Hepatocyte (in vitro differentiated cells): ENCODE measurements at regions not wholly inside any gene's neighbourhood (a gene's known extent, or its start where the extent isn't known, plus 50 kb on each side); places are given as distances from the start of the nearest gene placed in this dataset.

Experiments
- DNase-seq: peaks from one replicate; pipeline ENCODE4 v3.0.0-alpha.2; 2016; ENCODE audit warnings: low spot score
- H2AFZ ChIP-seq: fragments of 200-600 bp; sonication (generic); 2 replicates; pipeline ENCODE4 v1.6.0; 2016; ENCODE audit warnings: antibody characterized with exemption, mild to moderate bottlenecking
- H3K27ac ChIP-seq: fragments of 200-600 bp; sonication (generic); 2 replicates; pipeline ENCODE4 v1.5.1; 2016; ENCODE audit warnings: mild to moderate bottlenecking
- H3K27me3 ChIP-seq: fragments of 200-600 bp; sonication (generic); 2 replicates; pipeline ENCODE4 v1.6.1; 2016
- H3K36me3 ChIP-seq: fragments of 200-600 bp; sonication (generic); replicated peaks from 2 replicates; pipeline ENCODE4 v1.5.1; 2016; ENCODE audit warnings: low read depth; ENCODE audit not compliant: insufficient read depth
- H3K4me1 ChIP-seq: fragments of 200-600 bp; sonication (generic); 2 replicates; pipeline ENCODE4 v1.5.1; 2016; ENCODE audit warnings: mild to moderate bottlenecking, moderate library complexity; ENCODE audit not compliant: insufficient read depth
- H3K4me2 ChIP-seq: fragments of 200-600 bp; sonication (generic); 2 replicates; pipeline ENCODE4 v1.6.0; 2016
- H3K4me3 ChIP-seq: fragments of 200-600 bp; sonication (generic); 2 replicates; pipeline ENCODE4 v1.5.1; 2016; ENCODE audit warnings: mild to moderate bottlenecking
- H3K79me2 ChIP-seq: fragments of 200-600 bp; sonication (generic); 2 replicates; pipeline ENCODE4 v1.6.0; 2017; ENCODE audit warnings: mild to moderate bottlenecking
- H3K9me2 ChIP-seq: fragments of 200-600 bp; sonication (generic); replicated peaks from 2 replicates; pipeline ENCODE4 v1.6.0; 2017; ENCODE audit warnings: mild to moderate bottlenecking; ENCODE audit not compliant: insufficient read depth
- H3K9me3 ChIP-seq: fragments of 200-600 bp; sonication (generic); 2 replicates; pipeline ENCODE4 v1.5.1; 2016; ENCODE audit warnings: low read depth, mild to moderate bottlenecking
- H4K20me1 ChIP-seq: fragments of 200-600 bp; sonication (generic); 2 replicates; pipeline ENCODE4 v1.6.0; 2016; ENCODE audit warnings: mild to moderate bottlenecking; ENCODE audit not compliant: insufficient read depth, poor library complexity, severe bottlenecking
- EZH2 ChIP-seq: fragments of 200-600 bp; sonication (generic); IDR thresholded peaks from 2 replicates; pipeline ENCODE4 v1.6.1; 2016; ENCODE audit warnings: antibody characterized with exemption, mild to moderate bottlenecking, borderline replicate concordance
- EZH2phosphoT487 ChIP-seq: fragments of 200-600 bp; sonication (generic); IDR thresholded peaks from one replicate; pipeline ENCODE4 v1.6.1; 2018; ENCODE audit warnings: antibody characterized with exemption, mild to moderate bottlenecking, low read depth, moderate library complexity; ENCODE audit not compliant: unreplicated experiment, severe bottlenecking
- WGBS: methylation state at CpG from one replicate; pipeline ENCODE4 v1.1.6; 2016; ENCODE audit warnings: low lambda C conversion rate; ENCODE audit errors: missing lambda C conversion rate; 5-methylcytosine and 5-hydroxymethylcytosine counted together
- TF ChIP-seq, protein P1 (sequence below): fragments of 200-600 bp; sonication (generic); IDR thresholded peaks from 2 replicates; pipeline ENCODE4 v1.5.1; 2016; ENCODE audit warnings: antibody characterized with exemption, mild to moderate bottlenecking; ENCODE audit not compliant: poor library complexity

DNA sequence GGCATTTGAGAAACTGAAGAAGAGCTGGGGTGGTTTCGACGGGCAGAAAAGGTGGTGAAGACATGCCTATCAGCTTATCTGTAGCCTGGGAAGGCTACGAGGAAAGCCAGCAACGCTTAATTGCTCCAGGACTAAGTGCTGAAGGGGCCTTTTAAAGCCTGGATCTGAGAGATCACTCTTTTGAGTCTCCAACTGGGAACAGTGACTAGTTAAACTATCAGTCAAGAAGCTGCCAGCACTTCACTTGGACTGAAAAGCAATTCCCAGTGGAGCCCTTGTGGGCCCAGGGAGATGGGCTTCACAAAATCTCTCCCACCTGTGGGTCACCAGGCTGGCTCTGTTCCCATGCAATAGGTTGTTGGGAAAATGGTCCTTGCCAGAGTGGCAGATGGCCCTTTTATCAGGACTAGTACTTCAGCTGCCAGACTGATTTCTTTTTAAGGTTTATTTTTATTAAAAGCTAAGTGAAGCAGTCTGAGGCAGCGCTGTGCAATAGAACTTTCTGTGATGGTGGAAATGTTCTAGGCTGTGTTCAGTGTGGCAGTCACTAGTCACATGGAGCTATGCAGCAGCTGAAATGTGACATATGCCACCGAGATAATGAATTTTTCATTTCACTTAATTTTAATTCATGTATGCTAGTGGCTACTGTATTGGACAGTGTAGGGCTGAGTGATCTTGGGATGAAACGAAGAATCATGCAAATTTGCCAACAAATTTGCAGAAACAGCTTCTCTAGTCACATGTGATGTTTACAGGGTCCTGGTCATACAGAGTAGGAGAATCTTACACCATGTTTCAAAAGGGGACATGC is 276.8 kb downstream of the PCNX1 start:
- no peak for DNase-seq
- Histone ChIP-seq H3K9me3 (no peaks in the 10 kb centered on the region), H2AFZ (no peak overlapping the region), H3K79me2 (no peaks in the 10 kb centered on the region), H4K20me1 (no peaks in the 10 kb centered on the region), H3K27me3 (no peaks in the 10 kb centered on the region), H3K9me2 (no peaks in the 10 kb centered on the region), H3K4me1 (peaks cover 15% of the 10 kb centered on the region), H3K4me2 (no peak overlapping the region), H3K4me3 (no peak overlapping the region), H3K36me3 (no peaks in the 10 kb centered on the region), H3K27ac (no peak overlapping the region)
- 63% methylated on average over 7 of the region's 7 CpGs for WGBS
- TF ChIP-seq EZH2: no peak
- TF ChIP-seq EZH2phosphoT487: no peak
- TF ChIP-seq, protein P1, sequence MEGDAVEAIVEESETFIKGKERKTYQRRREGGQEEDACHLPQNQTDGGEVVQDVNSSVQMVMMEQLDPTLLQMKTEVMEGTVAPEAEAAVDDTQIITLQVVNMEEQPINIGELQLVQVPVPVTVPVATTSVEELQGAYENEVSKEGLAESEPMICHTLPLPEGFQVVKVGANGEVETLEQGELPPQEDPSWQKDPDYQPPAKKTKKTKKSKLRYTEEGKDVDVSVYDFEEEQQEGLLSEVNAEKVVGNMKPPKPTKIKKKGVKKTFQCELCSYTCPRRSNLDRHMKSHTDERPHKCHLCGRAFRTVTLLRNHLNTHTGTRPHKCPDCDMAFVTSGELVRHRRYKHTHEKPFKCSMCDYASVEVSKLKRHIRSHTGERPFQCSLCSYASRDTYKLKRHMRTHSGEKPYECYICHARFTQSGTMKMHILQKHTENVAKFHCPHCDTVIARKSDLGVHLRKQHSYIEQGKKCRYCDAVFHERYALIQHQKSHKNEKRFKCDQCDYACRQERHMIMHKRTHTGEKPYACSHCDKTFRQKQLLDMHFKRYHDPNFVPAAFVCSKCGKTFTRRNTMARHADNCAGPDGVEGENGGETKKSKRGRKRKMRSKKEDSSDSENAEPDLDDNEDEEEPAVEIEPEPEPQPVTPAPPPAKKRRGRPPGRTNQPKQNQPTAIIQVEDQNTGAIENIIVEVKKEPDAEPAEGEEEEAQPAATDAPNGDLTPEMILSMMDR: no peak

DNA sequence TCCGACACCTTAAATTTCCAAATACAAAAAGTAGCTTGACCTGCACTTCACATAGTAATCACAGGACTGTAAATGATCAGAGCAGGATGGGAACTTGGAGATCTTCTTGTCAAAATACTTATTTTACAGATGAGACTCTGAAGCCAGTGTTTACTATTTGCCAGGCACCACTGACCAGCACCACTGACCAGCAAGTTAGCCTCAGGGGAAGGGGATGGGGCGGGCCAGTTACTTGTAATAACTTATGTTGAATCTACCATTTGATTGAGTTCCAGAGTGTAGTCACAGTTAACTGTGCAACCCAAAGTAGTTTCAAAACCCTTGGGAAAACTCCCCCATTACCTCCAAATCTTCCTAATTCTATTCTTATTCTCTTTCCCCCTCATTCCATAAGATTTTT is 278.4 kb downstream of the PCNX1 start:
- Histone ChIP-seq H3K4me2 (no peak overlapping the region), H3K4me3 (no peak overlapping the region), H4K20me1 (no peaks in the 10 kb centered on the region), H3K79me2 (no peaks in the 10 kb centered on the region), H3K9me2 (no peaks in the 10 kb centered on the region), H2AFZ (no peak overlapping the region), H3K36me3 (no peaks in the 10 kb centered on the region), H3K9me3 (no peaks in the 10 kb centered on the region), H3K27me3 (no peaks in the 10 kb centered on the region), H3K27ac (no peak overlapping the region), H3K4me1 (peaks cover 15% of the 10 kb centered on the region)
- TF ChIP-seq EZH2 (no peak), EZH2phosphoT487 (no peak)
- TF ChIP-seq, protein P1: no peak
- no peak for DNase-seq
- WGBS: 97% methylated on average over 2 of the region's 2 CpGs

DNA sequence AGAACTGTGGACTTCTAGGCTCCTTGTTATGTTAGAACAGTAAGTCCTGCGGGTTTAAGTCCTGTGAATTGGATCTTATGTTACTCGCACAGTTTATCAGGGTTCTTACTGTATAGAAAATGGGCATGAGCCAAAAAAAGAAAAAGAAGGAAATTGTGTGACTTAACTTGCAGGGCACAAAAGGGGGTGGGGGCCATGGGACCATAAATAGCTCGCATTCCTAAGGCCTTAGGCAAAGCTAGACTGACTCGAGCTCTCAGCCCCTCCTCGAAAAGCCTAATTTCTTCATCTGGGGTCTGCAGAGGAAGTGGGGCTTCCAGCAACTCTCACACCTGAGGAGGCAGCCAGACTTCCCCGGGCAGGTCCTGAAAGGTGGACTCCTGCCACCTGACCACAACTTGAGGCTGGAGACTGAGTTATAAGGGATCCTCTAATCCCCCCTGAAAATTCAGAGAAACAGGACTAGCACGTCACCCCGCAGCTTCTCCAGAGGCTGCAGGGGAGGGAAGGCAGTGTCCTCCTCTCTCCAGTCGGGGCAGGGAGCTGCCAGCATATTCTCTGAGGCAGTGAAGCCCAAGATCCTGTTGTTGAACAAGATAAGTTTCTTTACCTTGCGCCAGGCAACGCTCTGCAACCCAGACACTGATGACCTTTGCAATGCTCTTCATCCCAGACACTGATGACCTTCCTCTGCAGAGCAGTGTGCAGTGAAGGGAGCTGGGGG is 280.5 kb downstream of the PCNX1 start:
- 43% methylated on average over 11 of the region's 11 CpGs for WGBS
- no peaks in the 10 kb centered on the region for H3K27me3 ChIP-seq
- H3K27ac ChIP-seq: peak overlapping the region; percentile 93
- no peak overlapping the region for H2AFZ ChIP-seq
- peak overlapping the region; percentile 65 for H3K4me2 ChIP-seq
- no peaks in the 10 kb centered on the region for H3K9me3 ChIP-seq
- H3K9me2 ChIP-seq: no peaks in the 10 kb centered on the region
- no peaks in the 10 kb centered on the region for H3K36me3 ChIP-seq
- H4K20me1 ChIP-seq: no peaks in the 10 kb centered on the region
- H3K4me3 ChIP-seq: no peak overlapping the region
- H3K4me1 ChIP-seq: peaks cover 15% of the 10 kb centered on the region
- peak; percentile 42 for DNase-seq
- TF ChIP-seq EZH2phosphoT487: no peak
- TF ChIP-seq, protein P1: no peak
- TF ChIP-seq EZH2: no peak
- H3K79me2 ChIP-seq: no peaks in the 10 kb centered on the region
